ENCODE measurements at regions not wholly inside any gene's neighbourhood (a gene's known extent, or its start where the extent isn't known, plus 50 kb on each side); places are given as distances from the start of the nearest gene placed in this dataset.
"Not testable (repeated sequence)": the region's sequence is repeated elsewhere in the genome, so short reads cannot be mapped to it uniquely, and the experiment has no call there.

DNA sequence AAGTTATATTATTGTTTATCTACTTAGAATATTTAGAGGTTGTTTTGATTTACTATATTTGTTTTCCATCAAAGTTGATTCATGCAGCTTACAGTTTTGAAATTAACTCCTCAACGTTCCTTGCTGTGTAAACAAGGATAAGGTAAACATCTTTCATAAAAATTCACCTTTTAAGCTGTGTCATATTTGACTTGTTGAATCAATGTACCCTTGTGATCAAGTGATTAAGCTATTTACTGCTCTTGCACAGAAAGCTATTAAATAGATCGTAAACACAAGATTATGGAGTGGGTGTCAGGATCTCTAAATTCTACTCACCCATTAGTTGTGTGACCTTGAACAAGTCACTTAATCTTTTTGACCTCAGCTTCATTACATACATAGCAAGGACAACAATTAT is 2054.0 kb upstream of the NUDT12 start:
- Histone ChIP-seq H3K27me3 (no peaks in the 10 kb centered on the region), H3K4me3 (ENCODE audit: low read depth in 1 of 2, low read length in 1 of 2) (no peak overlapping the region), H3K9me3 (no peaks in the 10 kb centered on the region), H3K36me3 (no peaks in the 10 kb centered on the region), H3K4me1 (ENCODE audit: control insufficient read depth in 1 of 2, insufficient read depth in 1 of 2, low read depth in 1 of 2, low read length in 1 of 2) (no peaks in the 10 kb centered on the region), H3K27ac (no peak overlapping the region)
- TF ChIP-seq CTCF (IDR thresholded peaks at IDR 0.05): no peak

GRCh38 chr5:105602406-105602805 is 2039.8 kb upstream of the NUDT12 start:
- H3K4me1 ChIP-seq (ENCODE audit: control insufficient read depth in 1 of 2, insufficient read depth in 1 of 2, low read depth in 1 of 2, low read length in 1 of 2); H3K4me3 ChIP-seq (ENCODE audit: low read depth in 1 of 2, low read length in 1 of 2); H3K9me3 ChIP-seq; H3K27me3 ChIP-seq; H3K27ac ChIP-seq; H3K36me3 ChIP-seq: not testable (repeated sequence)

DNA sequence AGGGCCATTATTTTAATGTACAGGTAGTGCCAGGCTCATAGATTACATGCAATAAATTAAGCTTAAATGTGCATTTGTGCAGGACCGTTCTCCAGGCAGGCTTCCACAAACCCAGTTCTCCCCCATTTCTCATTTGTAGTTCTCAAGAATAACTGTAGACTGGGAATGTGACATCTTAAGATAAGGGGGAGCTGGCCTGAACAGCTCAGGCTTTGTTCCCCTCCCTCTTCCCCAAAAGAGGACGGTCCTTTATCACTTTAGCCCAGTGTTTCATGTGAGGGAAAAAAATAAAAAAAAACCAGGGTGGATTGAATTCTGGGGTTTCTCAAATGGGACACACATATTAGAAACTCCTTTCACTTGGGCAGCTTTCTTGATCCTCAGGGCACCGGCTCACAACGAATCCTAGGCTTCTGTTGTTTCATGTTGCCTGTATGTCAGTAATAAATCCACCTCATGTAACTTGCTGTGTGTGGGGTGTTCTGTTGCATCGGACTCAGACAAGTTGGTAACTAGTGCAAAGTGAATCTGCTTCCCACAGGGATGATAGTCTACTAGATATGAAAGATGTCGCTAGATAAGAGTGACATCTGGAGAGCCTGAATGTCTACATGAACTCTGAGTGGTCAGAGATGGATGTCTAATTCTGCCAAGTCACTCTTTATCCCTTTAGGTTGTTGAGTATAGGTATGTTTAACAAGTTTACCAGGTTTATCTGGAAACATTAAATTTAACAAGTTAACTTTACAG is 2030.6 kb upstream of the NUDT12 start:
- Histone ChIP-seq H3K9me3 (no peaks in the 10 kb centered on the region), H3K4me3 (ENCODE audit: low read depth in 1 of 2, low read length in 1 of 2) (no peak overlapping the region), H3K27me3 (no peaks in the 10 kb centered on the region), H3K27ac (no peak overlapping the region), H3K4me1 (ENCODE audit: control insufficient read depth in 1 of 2, insufficient read depth in 1 of 2, low read depth in 1 of 2, low read length in 1 of 2) (no peaks in the 10 kb centered on the region), H3K36me3 (no peaks in the 10 kb centered on the region)
- TF ChIP-seq CTCF (IDR thresholded peaks at IDR 0.05): no peak

- Histone ChIP-seq H3K27me3 (no peaks in the 10 kb centered on the region), H3K27ac (no peak overlapping the region), H3K36me3 (no peaks in the 10 kb centered on the region), H3K4me1 (ENCODE audit: control insufficient read depth in 1 of 2, insufficient read depth in 1 of 2, low read depth in 1 of 2, low read length in 1 of 2) (no peaks in the 10 kb centered on the region), H3K4me3 (ENCODE audit: low read depth in 1 of 2, low read length in 1 of 2) (no peak overlapping the region), H3K9me3 (no peaks in the 10 kb centered on the region)
- no peak for TF ChIP-seq CTCF (IDR thresholded peaks at IDR 0.05)
Measured at GRCh38 chr5:105587963-105588662, 2025.5 kb upstream of the NUDT12 start.

DNA sequence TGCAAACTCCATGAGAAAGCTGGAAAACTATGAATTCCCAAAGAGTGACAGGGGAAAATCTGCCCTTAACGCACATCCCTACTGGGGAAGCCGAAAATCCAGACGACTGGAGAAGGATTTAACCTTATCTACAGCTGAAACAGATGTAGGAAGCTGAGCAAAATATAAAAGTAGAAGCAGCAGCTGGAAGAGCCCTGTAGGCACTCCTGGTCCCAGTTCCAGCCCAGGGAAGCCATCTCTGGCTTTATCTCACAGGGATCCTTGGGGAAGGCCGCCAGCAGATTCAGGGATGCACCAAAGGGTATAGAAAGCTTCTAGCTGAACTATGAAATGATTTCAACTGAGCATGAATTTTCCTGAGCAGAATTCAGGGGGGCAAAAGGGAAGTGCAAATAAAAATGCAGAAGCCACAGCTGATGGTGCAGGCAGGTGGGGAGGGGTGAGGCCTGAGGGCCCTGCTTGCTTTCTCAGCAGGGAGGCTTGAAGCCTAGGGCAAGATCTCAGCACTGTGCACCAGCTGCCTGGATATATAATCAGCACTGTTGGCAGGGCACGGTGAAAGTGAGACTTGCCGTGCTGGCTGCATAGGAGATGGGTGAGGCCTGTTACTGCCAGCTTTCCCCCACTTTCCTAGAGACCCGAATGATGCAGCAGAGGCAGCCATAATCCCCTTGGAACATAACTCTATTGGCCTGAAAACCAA is 2019.5 kb upstream of the NUDT12 start:
- Histone ChIP-seq H3K36me3 (no peaks in the 10 kb centered on the region), H3K27ac (no peak overlapping the region), H3K27me3 (no peaks in the 10 kb centered on the region), H3K9me3 (no peaks in the 10 kb centered on the region), H3K4me3 (ENCODE audit: low read depth in 1 of 2, low read length in 1 of 2) (no peak overlapping the region), H3K4me1 (ENCODE audit: control insufficient read depth in 1 of 2, insufficient read depth in 1 of 2, low read depth in 1 of 2, low read length in 1 of 2) (no peaks in the 10 kb centered on the region)
- no peak for TF ChIP-seq CTCF (IDR thresholded peaks at IDR 0.05)

DNA sequence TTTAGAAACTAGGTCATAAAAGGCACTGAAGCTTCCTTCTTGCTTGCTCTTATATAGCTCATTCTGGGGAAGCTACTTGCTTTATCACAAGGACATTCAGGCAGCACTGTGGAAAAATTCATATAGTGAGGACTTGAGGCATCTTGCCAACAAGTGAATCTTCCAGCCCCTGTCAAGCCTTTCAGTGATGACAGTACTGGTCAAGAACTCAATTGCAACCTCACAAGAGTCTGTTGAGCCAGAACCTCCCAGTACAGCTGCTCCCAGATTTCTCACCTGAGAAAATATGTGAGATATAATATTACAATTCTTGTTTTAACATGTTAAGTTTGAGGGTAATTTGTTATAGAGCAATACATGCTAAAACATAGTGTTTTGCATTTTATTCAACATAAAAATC is 2011.0 kb upstream of the NUDT12 start:
- Histone ChIP-seq H3K4me3 (ENCODE audit: low read depth in 1 of 2, low read length in 1 of 2) (no peak overlapping the region), H3K4me1 (ENCODE audit: control insufficient read depth in 1 of 2, insufficient read depth in 1 of 2, low read depth in 1 of 2, low read length in 1 of 2) (no peaks in the 10 kb centered on the region), H3K36me3 (no peaks in the 10 kb centered on the region), H3K27ac (no peak overlapping the region), H3K27me3 (no peaks in the 10 kb centered on the region), H3K9me3 (no peaks in the 10 kb centered on the region)
- TF ChIP-seq CTCF (IDR thresholded peaks at IDR 0.05): no peak

All from neutrophil (primary cell).